OCI-LY3 (cell line): ENCODE measurements at regions not wholly inside any gene's neighbourhood (a gene's known extent, or its start where the extent isn't known, plus 50 kb on each side); places are given as distances from the start of the nearest gene placed in this dataset.

Experiments
- H2AFZ ChIP-seq: fragments of 200-600, 300-600 bp; shearing (Covaris generic); 2 replicates; pipeline ENCODE4 v1.6.0; 2014; ENCODE audit warnings: antibody characterized with exemption, low read depth, low read length
- H3K27ac ChIP-seq: fragments of 200-600, 300-600 bp; sonication (generic); 2 replicates; pipeline ENCODE4 v1.5.1; 2014; ENCODE audit warnings: mild to moderate bottlenecking, low read length, moderate library complexity, mixed read lengths
- H3K27me3 ChIP-seq: fragments of 200-600, 300-600 bp; sonication (generic); 2 replicates; pipeline ENCODE4 v1.6.1; 2014; ENCODE audit warnings: low read depth, low read length, mixed read lengths
- H3K36me3 ChIP-seq: fragments of 200-600, 300-600 bp; sonication (generic); replicated peaks from 2 replicates; pipeline ENCODE3; 2014; ENCODE audit warnings: low read depth, low read length, mixed read lengths
- H3K4me1 ChIP-seq: fragments of 300-600, 200-600 bp; sonication (generic); 2 replicates; pipeline ENCODE4 v1.6.1; 2014; ENCODE audit warnings: low read length, mixed read lengths
- H3K4me2 ChIP-seq: fragments of 200-600, 300-600 bp; sonication (generic); 2 replicates; pipeline ENCODE4 v1.6.1; 2014; ENCODE audit warnings: low read length, mixed read lengths
- H3K4me3 ChIP-seq: fragments of 300-600, 200-600 bp; sonication (generic); 2 replicates; pipeline ENCODE4 v1.5.1; 2014; ENCODE audit warnings: antibody characterized with exemption, mild to moderate bottlenecking, low read length, moderate library complexity
- H3K79me2 ChIP-seq: fragments of 300-600, 200-600 bp; shearing (Covaris generic); 2 replicates; pipeline ENCODE4 v1.6.1; 2014; ENCODE audit warnings: mild to moderate bottlenecking, low read length, mixed read lengths
- H3K9ac ChIP-seq: fragments of 300-600, 200-600 bp; shearing (Covaris generic); 2 replicates; pipeline ENCODE4 v1.6.0; 2014; ENCODE audit warnings: mild to moderate bottlenecking, low read length, moderate library complexity
- H3K9me3 ChIP-seq: fragments of 200-600, 300-600 bp; shearing (Covaris generic); 2 replicates; pipeline ENCODE4 v1.6.1; 2014; ENCODE audit warnings: low read length, mixed read lengths; ENCODE audit not compliant: insufficient read depth
- H4K20me1 ChIP-seq: fragments of 200-600, 300-600 bp; sonication (generic); 2 replicates; pipeline ENCODE4 v1.6.1; 2016; ENCODE audit warnings: low read length, mixed read lengths; ENCODE audit not compliant: insufficient read depth
- EZH2phosphoT487 ChIP-seq: fragments of 200-600 bp; shearing (Covaris generic); IDR thresholded peaks from 2 replicates; pipeline ENCODE4 v1.6.1; 2018; ENCODE audit warnings: antibody characterized with exemption, mixed run types, low read depth
- TF ChIP-seq, protein P1 (sequence below): fragments of 200-600, 300-600 bp; sonication (generic); IDR thresholded peaks from 2 replicates; pipeline ENCODE4 v1.5.1; 2014; ENCODE audit warnings: antibody characterized with exemption, low read length, low read depth

DNA sequence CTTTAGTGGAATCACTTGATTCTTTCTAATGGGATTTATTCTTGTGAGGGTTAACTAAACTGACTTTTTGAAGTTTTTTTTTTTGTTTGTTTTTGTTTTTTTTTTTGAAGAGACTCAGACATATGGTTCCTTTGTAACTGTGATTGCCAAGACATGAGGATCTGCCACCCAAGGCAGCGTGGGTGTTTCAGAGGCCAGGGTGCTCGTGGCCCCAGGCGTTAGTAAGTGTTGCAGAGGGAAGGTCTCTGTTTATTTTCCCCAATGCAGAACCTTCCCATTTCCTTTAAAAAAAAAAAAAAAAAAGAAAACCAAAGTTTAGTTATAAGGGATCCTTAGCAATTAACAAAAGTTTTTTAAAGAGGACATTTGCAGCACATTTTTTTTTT lies 94.8 kb downstream of the CTTN start:
- H3K27ac ChIP-seq, result no peak overlapping the region
- H3K27me3 ChIP-seq, result peaks cover 10% of the 10 kb centered on the region; the same call in 1 of the 2 replicates
- H3K9ac ChIP-seq, result no peak overlapping the region
- H3K4me3 ChIP-seq, result no peak overlapping the region
- TF ChIP-seq, protein P1, sequence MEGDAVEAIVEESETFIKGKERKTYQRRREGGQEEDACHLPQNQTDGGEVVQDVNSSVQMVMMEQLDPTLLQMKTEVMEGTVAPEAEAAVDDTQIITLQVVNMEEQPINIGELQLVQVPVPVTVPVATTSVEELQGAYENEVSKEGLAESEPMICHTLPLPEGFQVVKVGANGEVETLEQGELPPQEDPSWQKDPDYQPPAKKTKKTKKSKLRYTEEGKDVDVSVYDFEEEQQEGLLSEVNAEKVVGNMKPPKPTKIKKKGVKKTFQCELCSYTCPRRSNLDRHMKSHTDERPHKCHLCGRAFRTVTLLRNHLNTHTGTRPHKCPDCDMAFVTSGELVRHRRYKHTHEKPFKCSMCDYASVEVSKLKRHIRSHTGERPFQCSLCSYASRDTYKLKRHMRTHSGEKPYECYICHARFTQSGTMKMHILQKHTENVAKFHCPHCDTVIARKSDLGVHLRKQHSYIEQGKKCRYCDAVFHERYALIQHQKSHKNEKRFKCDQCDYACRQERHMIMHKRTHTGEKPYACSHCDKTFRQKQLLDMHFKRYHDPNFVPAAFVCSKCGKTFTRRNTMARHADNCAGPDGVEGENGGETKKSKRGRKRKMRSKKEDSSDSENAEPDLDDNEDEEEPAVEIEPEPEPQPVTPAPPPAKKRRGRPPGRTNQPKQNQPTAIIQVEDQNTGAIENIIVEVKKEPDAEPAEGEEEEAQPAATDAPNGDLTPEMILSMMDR, result no peak
- TF ChIP-seq EZH2phosphoT487, result no peak
- H2AFZ ChIP-seq, result no peak overlapping the region
- no peaks in the 10 kb centered on the region for H3K79me2 ChIP-seq
- no peaks in the 10 kb centered on the region for H3K36me3 ChIP-seq
- no peaks in the 10 kb centered on the region for H3K4me1 ChIP-seq
- H3K4me2 ChIP-seq, result no peak overlapping the region
- peaks cover 4% of the 10 kb centered on the region for H3K9me3 ChIP-seq
- H4K20me1 ChIP-seq, result no peaks in the 10 kb centered on the region

DNA sequence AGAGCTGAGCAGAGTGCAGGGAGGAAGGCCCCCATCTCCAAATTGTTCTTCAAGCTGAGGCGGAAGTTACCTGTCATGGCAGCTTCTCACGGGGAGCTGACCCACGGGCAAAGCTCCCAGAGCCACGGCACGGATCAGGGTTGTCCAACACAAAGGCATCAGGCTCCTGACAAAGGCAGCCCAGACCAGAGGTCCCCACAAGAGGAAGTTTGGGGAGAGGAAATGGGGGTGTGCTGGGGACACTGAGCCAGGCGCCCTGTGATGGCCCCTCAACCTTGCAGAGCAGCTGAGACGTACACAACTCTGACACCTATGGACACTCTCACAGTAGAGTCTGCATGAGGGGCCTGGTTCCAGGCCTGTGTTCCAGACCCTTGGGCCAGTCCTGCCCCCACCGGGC lies 95.6 kb downstream of the CTTN start:
- Histone ChIP-seq H3K4me3 (no peak overlapping the region), H3K36me3 (no peaks in the 10 kb centered on the region), H3K9me3 (peaks cover 4% of the 10 kb centered on the region), H3K79me2 (no peaks in the 10 kb centered on the region), H3K4me2 (no peak overlapping the region), H3K4me1 (no peaks in the 10 kb centered on the region), H2AFZ (no peak overlapping the region), H3K9ac (no peak overlapping the region), H3K27ac (no peak overlapping the region), H4K20me1 (no peaks in the 10 kb centered on the region), H3K27me3 (peaks cover 10% of the 10 kb centered on the region; the same call in 1 of the 2 replicates)
- no peak for TF ChIP-seq EZH2phosphoT487
- TF ChIP-seq, protein P1, result no peak

DNA sequence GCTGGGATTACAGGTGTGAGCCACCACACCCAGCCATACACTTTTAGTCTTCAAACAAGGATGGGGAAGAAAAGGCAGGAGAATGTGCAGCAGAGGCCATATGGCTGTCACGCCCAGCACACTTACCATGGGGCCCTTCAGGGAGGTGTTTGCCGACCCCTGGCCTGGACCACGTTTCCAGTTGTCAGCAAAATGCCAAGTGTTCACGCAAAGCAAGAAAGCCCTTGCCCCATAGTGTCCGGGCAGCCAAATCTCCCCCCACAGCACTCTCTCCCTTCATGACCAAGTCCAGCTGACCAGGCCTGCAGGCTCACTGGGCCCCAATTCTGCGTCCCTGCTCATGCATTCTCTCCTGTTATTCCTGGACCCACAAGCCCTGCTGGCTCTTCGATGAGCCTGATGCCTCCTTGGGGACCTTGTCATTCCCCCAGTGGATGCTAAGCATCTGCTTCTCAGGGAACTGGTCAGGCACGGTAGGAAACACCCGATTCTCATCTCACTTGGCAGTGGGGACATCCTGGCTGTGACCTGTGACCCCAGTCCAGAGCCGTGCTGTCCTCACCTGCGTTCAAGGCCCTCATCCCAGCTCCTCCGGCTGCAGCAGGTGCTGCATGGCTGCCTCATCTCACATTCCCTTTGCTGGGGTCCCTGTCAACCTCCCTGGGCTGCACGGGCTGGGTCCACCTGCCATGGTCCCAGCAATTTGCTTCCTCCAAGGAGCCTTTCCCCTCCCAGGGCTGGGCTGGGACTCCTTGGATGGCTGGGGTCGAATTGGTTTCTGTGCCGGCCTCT lies 96.4 kb downstream of the CTTN start:
- Histone ChIP-seq H3K9ac (no peak overlapping the region), H2AFZ (no peak overlapping the region), H3K4me3 (no peak overlapping the region), H3K79me2 (no peaks in the 10 kb centered on the region), H4K20me1 (no peaks in the 10 kb centered on the region), H3K36me3 (no peaks in the 10 kb centered on the region), H3K4me1 (no peaks in the 10 kb centered on the region), H3K27me3 (peaks cover 10% of the 10 kb centered on the region; the same call in 1 of the 2 replicates), H3K9me3 (peaks cover 4% of the 10 kb centered on the region), H3K4me2 (no peak overlapping the region), H3K27ac (no peak overlapping the region)
- TF ChIP-seq EZH2phosphoT487, result no peak
- TF ChIP-seq, protein P1, result no peak

DNA sequence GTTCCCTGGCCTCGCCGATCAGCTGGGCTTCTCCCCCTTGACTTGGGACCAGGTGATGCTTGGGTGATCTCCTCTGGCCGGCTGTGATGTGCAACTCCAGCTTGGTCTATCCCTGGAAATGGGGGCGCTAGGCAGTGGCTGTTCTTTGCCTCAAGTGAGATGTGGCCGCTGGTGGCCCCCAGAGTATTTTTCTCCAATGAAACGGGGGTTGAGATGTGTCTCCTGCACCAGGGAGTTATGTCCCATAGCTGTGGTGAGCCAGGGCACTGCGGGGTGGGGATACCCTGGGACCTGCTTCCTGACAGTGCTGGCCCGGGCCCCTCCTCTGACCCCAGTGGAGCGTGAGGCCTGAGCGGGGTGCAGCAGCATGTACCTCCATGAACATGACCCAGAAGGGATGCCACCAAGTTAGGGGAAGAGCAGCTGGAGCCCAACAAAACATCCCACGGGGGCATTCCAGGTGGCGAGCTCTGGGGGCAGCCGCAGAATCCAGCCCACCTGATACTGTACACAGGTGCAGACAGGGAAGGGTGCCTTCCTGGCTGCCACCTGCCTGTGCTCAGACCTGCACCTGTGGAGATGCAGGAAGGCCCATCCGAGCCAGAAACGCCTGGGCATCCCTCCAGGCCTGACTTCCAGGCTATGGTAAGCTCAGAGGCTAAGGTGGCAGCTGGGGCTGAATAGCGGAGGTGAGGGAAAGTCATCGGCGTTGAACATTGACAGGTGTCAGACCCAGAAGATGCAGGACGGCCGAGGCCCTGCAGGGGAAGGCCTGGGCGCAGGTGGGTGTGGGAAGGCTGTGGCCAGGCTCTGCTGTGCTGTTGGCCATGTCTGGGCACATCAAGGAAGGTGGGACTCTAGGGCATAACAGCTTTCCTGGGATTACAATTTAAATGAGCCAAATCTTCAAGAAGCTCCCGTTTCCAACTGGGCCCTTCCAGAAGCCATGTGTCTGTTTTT lies 97.3 kb downstream of the CTTN start:
- no peak overlapping the region for H2AFZ ChIP-seq
- H3K9me3 ChIP-seq, result peaks cover 4% of the 10 kb centered on the region
- no peaks in the 10 kb centered on the region for H3K79me2 ChIP-seq
- no peak overlapping the region for H3K27ac ChIP-seq
- peaks cover 10% of the 10 kb centered on the region; the same call in 1 of the 2 replicates for H3K27me3 ChIP-seq
- H3K4me3 ChIP-seq, result no peak overlapping the region
- H3K4me2 ChIP-seq, result no peak overlapping the region
- TF ChIP-seq, protein P1, result no peak
- TF ChIP-seq EZH2phosphoT487, result no peak
- no peaks in the 10 kb centered on the region for H3K36me3 ChIP-seq
- H3K4me1 ChIP-seq, result no peaks in the 10 kb centered on the region
- H4K20me1 ChIP-seq, result no peaks in the 10 kb centered on the region
- no peak overlapping the region for H3K9ac ChIP-seq
